ENCODE measurements at regions not wholly inside any gene's neighbourhood (a gene's known extent, or its start where the extent isn't known, plus 50 kb on each side); places are given as distances from the start of the nearest gene placed in this dataset.

DNA sequence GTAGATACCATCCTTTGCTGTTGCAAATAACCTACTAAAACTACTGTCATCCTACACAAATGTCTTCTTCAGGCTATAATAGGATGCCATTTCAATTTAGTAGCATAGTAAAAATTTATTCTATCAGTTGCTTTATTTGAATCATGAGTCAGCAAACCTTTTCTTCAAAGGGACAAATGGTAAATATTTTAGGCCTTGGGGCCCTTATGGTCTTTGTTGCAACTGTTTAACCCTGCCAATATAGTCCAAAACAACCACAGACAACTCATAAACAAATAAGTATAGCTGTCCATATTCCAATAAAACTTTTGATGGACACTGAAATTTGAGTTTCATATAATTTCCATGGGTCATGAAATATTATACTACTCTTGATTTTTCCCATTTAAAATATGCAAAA is 54.0 kb upstream of the CCBE1 start:
- no peaks in the 10 kb centered on the region for H3K9me3 ChIP-seq (replicated peaks)
- no peaks in the 10 kb centered on the region for H3K36me3 ChIP-seq
- no peak for DNase-seq
- H3K4me1 ChIP-seq, result no peaks in the 10 kb centered on the region
- no peak overlapping the region for H3K4me3 ChIP-seq
- H3K27ac ChIP-seq, result no peak overlapping the region
- H3K27me3 ChIP-seq, result no peaks in the 10 kb centered on the region

DNA sequence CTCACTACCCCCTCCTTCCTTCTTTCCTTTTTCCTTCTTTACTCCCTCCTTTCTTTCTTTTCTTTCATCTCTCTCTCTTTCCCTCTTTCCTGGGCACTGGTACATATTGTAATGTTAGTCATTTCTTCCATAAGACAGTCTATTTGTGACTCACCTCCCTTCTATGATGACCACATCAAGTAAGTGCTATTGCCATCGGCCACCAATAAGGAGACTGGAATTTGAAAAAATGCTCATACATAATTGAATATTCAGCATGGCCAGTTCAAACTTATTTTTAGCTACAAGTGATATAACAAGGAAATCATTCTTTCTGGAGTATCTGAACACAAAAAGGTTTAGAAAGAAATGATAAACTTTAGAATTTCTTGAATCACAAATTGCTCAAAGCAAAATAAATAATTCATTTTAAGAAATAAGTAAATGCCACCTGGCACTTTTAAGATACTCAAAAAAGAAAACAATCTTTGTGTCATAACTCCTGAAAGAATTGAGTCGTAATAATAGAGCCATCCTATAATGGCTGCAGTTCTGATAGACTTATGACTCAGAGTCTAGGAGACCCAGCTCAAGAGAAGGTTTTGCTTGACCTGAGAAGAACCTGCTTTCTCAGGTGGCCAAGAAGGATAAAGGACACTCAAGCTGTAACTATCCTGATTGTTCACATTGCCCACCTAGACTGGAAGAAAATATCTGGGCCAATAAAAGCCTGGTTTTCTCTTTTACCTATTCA is 51.6 kb upstream of the CCBE1 start:
- H3K27me3 ChIP-seq, result no peaks in the 10 kb centered on the region
- H3K4me3 ChIP-seq, result no peak overlapping the region
- H3K27ac ChIP-seq, result no peak overlapping the region
- no peak for DNase-seq
- H3K9me3 ChIP-seq (replicated peaks), result no peaks in the 10 kb centered on the region
- no peaks in the 10 kb centered on the region for H3K36me3 ChIP-seq
- no peaks in the 10 kb centered on the region for H3K4me1 ChIP-seq
